HL-60 (cell line): ENCODE measurements at regions not wholly inside any gene's neighbourhood (a gene's known extent, or its start where the extent isn't known, plus 50 kb on each side); places are given as distances from the start of the nearest gene placed in this dataset.

Experiments used
- DNase-seq, 2 experiments: peaks; one replicate each; pipeline ENCODE4 v3.0.0-alpha.2; 2010 to 2020; ENCODE audit warnings: low read depth in 1 of 2, low spot score in 1 of 2
- H3K27ac ChIP-seq: fragments of 250-450 bp; sonication (Bioruptor Pico); replicated peaks from 2 replicates; pipeline ENCODE4 v1.5.1; 2020; ENCODE audit warnings: mild to moderate bottlenecking, moderate library complexity
- H3K27me3 ChIP-seq: fragments of 250-450 bp; sonication (Bioruptor Pico); 2 replicates; pipeline ENCODE4 v1.5.1; 2021; ENCODE audit warnings: mild to moderate bottlenecking, moderate library complexity; ENCODE audit not compliant: insufficient read depth, poor library complexity, severe bottlenecking
- H3K4me3 ChIP-seq: replicated peaks from 2 replicates; pipeline ENCODE4 v1.5.1; 2011; ENCODE audit warnings: mild to moderate bottlenecking, control low read depth, low read length; ENCODE audit not compliant: insufficient read depth
- GABPA ChIP-seq: IDR thresholded peaks from 2 replicates; pipeline ENCODE4 v1.6.1; 2012; ENCODE audit warnings: low read depth
- POLR2AphosphoS5 ChIP-seq: IDR thresholded peaks from 2 replicates; pipeline ENCODE4 v1.6.1; 2012; ENCODE audit warnings: low read depth
- SPI1 ChIP-seq: IDR thresholded peaks from 2 replicates; pipeline ENCODE4 v1.6.1; 2012; ENCODE audit warnings: low read depth, mild to moderate bottlenecking, borderline replicate concordance
- TF ChIP-seq, protein P1 (sequence below): IDR thresholded peaks from one replicate; pipeline ENCODE4 v1.5.1; 2011; ENCODE audit warnings: low read length, control low read depth, inconsistent platforms; ENCODE audit not compliant: insufficient read depth
- TF ChIP-seq, protein P2 (sequence below): IDR thresholded peaks from 2 replicates; pipeline ENCODE4 v1.6.1; 2012; ENCODE audit warnings: low read depth; ENCODE audit not compliant: insufficient replicate concordance

DNA sequence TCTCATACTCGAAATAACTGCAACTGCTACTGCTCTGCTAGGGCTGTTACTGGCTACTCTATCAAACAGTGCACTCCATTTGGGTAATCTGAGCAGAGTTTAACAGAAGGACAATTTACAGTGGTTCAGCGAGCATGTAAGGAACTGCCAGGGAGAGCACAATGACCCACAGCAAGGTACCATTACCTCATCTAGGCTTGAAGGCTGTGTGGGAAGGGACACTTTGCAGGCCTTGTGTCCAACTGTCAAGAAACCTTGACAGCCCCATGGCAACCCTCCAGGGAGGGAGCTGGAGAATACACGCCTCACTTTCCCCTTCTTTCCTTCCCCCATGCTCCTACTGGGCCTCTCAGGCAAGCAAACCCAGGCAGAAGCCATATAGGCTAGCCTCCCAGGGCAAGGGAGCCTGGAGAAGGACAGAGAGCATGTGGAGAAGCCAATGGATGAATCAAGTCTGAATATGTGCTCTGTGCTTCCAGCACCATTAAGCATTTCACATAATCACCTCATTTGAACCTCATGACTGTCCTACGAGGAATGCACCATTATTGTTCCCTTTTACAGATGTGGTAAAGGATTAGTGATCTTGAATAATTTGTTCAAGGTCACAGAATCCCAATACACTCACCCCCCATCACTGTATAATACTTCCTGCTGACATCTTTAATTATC is 49.9 kb upstream of the JAK2 start:
- Histone ChIP-seq H3K27me3 (no peaks in the 10 kb centered on the region), H3K27ac (no peak overlapping the region), H3K4me3 (no peak overlapping the region)
- TF ChIP-seq SPI1 (no peak), GABPA (no peak), POLR2AphosphoS5 (no peak)
- TF ChIP-seq, protein P1, sequence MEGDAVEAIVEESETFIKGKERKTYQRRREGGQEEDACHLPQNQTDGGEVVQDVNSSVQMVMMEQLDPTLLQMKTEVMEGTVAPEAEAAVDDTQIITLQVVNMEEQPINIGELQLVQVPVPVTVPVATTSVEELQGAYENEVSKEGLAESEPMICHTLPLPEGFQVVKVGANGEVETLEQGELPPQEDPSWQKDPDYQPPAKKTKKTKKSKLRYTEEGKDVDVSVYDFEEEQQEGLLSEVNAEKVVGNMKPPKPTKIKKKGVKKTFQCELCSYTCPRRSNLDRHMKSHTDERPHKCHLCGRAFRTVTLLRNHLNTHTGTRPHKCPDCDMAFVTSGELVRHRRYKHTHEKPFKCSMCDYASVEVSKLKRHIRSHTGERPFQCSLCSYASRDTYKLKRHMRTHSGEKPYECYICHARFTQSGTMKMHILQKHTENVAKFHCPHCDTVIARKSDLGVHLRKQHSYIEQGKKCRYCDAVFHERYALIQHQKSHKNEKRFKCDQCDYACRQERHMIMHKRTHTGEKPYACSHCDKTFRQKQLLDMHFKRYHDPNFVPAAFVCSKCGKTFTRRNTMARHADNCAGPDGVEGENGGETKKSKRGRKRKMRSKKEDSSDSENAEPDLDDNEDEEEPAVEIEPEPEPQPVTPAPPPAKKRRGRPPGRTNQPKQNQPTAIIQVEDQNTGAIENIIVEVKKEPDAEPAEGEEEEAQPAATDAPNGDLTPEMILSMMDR = no peak
- TF ChIP-seq, protein P2, sequence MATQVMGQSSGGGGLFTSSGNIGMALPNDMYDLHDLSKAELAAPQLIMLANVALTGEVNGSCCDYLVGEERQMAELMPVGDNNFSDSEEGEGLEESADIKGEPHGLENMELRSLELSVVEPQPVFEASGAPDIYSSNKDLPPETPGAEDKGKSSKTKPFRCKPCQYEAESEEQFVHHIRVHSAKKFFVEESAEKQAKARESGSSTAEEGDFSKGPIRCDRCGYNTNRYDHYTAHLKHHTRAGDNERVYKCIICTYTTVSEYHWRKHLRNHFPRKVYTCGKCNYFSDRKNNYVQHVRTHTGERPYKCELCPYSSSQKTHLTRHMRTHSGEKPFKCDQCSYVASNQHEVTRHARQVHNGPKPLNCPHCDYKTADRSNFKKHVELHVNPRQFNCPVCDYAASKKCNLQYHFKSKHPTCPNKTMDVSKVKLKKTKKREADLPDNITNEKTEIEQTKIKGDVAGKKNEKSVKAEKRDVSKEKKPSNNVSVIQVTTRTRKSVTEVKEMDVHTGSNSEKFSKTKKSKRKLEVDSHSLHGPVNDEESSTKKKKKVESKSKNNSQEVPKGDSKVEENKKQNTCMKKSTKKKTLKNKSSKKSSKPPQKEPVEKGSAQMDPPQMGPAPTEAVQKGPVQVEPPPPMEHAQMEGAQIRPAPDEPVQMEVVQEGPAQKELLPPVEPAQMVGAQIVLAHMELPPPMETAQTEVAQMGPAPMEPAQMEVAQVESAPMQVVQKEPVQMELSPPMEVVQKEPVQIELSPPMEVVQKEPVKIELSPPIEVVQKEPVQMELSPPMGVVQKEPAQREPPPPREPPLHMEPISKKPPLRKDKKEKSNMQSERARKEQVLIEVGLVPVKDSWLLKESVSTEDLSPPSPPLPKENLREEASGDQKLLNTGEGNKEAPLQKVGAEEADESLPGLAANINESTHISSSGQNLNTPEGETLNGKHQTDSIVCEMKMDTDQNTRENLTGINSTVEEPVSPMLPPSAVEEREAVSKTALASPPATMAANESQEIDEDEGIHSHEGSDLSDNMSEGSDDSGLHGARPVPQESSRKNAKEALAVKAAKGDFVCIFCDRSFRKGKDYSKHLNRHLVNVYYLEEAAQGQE = no peak
- no peak for DNase-seq
